ENCODE measurements at regions not wholly inside any gene's neighbourhood (a gene's known extent, or its start where the extent isn't known, plus 50 kb on each side); places are given as distances from the start of the nearest gene placed in this dataset.

DNA sequence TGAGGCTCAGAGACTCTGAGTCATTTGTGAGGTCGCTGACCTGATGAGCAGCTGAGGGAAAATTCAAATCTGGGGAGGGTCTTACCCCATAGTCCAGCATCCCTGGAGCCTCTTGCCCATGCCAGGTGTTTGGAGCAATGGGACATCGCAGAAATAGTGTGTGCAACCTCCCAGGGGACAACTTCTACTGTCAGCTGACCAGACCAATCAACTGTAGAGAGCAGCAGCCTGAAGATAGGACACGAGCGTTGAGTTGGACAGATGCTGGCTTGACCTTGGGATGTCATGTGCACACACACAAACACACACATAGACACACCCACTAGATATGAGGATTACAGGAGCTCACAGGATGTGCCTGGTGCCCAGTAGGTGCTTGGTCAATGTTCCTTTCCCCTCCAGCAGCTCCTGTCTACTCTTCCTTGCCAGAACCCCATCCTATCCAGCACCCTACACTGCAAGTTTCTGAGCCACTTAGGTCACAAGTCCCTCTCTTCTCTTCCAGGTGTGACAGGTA is 59.1 kb upstream of the MPEG1 start:
- dilution Hi-C loops (cut with MboI; ENCODE audit: extremely low pct_ligation_motif_present, low sequenced_read_pairs), result no loop called here
- CTCF ChIA-PET, result interaction anchor here (1.1 kb wide), 1 partner anchor 100 kb away, joined by 4 read pairs; the partner anchor contains the start of gene DTX4
- intact Hi-C loops (cut with micrococcal nuclease), result no loop called here

More for the DNA sequence above, 59.1 kb upstream of the MPEG1 start:
- Histone ChIP-seq H3K27me3 (ENCODE audit: control insufficient read depth in 2 of 2, insufficient read depth in 2 of 2, low read length in 2 of 2) (no peaks in the 10 kb centered on the region), H3K27ac (ENCODE audit: insufficient read depth, low read depth, low read length) (no peak overlapping the region), H3K79me2 (ENCODE audit: control insufficient read depth, insufficient read depth, low read length) (no peaks in the 10 kb centered on the region), H4K20me1 (replicated peaks; ENCODE audit: control insufficient read depth, extremely low read depth, insufficient read depth, low read length) (no peaks in the 10 kb centered on the region), H2AFZ (ENCODE audit: low read depth, low read length) (no peak overlapping the region), H3K4me3 (replicated peaks in 1 of 3; ENCODE audit: insufficient read depth in 1 of 3, low read depth in 1 of 3, low read length in 3 of 3) (no peak overlapping the region), H3K36me3 (ENCODE audit: control insufficient read depth in 2 of 2, extremely low read depth in 1 of 2, insufficient read depth in 2 of 2, low read length in 2 of 2) (no peaks in the 10 kb centered on the region), H3K4me1 (ENCODE audit: control insufficient read depth, extremely low read depth, insufficient read depth, low read length) (no peaks in the 10 kb centered on the region), H3K9me1 (replicated peaks; ENCODE audit: control insufficient read depth, extremely low read depth, insufficient read depth, low read length) (no peaks in the 10 kb centered on the region), H3K9me3 (replicated peaks; ENCODE audit: control insufficient read depth, insufficient read depth, low read length) (no peaks in the 10 kb centered on the region), H3K9ac (replicated peaks; ENCODE audit: extremely low read depth, insufficient read depth, low read length) (no peak overlapping the region), H3K4me2 (ENCODE audit: insufficient read depth, low read length) (no peak overlapping the region)
- TF ChIP-seq FOS (IDR thresholded peaks at IDR 0.05; ENCODE audit: borderline replicate concordance, insufficient read depth, low read length), result no peak
- TF ChIP-seq, protein P1, sequence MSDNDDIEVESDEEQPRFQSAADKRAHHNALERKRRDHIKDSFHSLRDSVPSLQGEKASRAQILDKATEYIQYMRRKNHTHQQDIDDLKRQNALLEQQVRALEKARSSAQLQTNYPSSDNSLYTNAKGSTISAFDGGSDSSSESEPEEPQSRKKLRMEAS (IDR thresholded peaks at IDR 0.05; ENCODE audit: insufficient read depth, insufficient read length), result no peak
- no peak for TF ChIP-seq EZH2 (IDR thresholded peaks at IDR 0.05; ENCODE audit: borderline replicate concordance, low read depth, low read length, severe bottlenecking)
- no peak for TF ChIP-seq GATA2 (IDR thresholded peaks at IDR 0.05; ENCODE audit: insufficient read depth, insufficient read length, low read depth, low read length)
- TF ChIP-seq CTCF (IDR thresholded peaks at IDR 0.05; ENCODE audit: extremely low read depth in 1 of 2, insufficient read depth in 1 of 2, low read depth in 1 of 2, low read length in 2 of 2), result no peak
- TF ChIP-seq JUN (IDR thresholded peaks at IDR 0.05; ENCODE audit: borderline replicate concordance, insufficient read depth, insufficient read length, low read depth), result no peak
- TF ChIP-seq POLR2AphosphoS5 (IDR thresholded peaks at IDR 0.05; ENCODE audit: insufficient read depth, low read depth, low read length), result no peak
- TF ChIP-seq POLR2A (IDR thresholded peaks at IDR 0.05; ENCODE audit: low read depth, low read length), result no peak
- TF ChIP-seq MYC (IDR thresholded peaks at IDR 0.05; ENCODE audit: low read depth, low read length), result no peak
- no peak for FAIRE-seq
- no TSS peak for BruUV-seq (replicated peaks)
- POLR2A ChIA-PET, result no interaction called here
- DNase-seq (ENCODE audit: low read depth, low spot score), result no peak

Measured in endothelial cell of umbilical vein (primary cell).